NCI-H2081 treated with DMSO at 0.1 percent for 48 hours (cell line): ENCODE measurements at regions not wholly inside any gene's neighbourhood (a gene's known extent, or its start where the extent isn't known, plus 50 kb on each side); places are given as distances from the start of the nearest gene placed in this dataset.
"Not testable (repeated sequence)": the region's sequence is repeated elsewhere in the genome, so short reads cannot be mapped to it uniquely, and the experiment has no call there.

Source experiments
- DNase-seq: peaks from one replicate; lab custom pipeline; 2025; lab: John Stamatoyannopoulos, UW

DNA sequence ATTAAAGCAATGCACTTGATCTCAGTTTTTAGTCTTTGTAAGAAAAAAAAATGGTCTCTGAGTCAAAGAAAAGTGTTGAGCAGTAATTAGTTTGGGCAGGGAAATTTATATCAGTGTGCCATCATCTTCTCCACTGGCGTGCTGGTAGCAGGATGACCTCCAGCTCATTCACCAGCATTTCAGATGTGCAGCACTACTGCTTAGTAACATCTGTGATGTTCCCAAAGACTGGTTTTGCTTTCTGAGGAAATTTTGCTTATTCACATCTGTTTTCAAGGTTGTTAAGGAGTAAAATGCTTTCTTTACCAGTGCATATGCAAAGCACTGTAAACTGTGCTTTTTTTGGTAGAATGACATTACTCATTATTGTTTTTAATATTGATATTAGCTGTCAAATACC lies 540.4 kb downstream of the TRAM1L1 start:
- DNase-seq: no peak

DNA sequence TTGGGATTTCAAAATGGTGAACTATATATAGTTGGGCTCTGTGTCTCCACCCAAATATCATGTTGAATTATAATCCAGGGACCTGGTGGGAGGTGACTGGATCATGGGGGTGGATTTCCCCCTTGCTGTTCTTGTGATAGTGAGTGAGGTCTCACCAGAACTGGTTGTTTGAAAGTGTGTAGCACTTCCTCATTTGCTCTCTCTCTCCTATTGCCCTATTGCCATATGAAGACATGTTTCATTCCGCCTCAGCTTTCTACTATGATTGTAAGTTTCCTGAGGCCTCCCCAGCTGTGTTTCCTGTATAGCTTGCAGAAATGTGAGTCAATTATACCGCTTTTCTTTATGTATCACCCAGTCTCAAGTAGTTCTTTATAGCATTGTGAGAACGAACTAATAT lies 545.6 kb downstream of the TRAM1L1 start:
- no peak for DNase-seq

DNA sequence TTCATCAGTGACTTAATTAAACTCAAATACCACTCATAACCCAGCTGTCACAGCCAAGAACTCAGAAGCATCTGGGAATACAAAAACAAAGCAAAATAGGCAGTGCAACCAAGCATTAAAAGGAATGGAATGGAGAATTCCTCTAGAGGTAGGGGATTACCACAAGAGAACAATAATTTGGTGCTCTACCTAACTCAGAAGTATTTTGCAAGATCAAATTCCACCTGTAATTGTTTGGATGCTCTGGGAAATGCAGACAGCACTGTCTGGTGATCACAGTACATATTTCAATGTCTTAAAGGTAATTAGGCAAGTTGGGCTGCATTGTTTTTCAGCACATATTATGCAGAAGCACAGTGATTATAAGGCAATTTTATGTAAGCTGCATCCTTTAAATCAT lies 547.5 kb downstream of the TRAM1L1 start:
- no peak for DNase-seq

DNA sequence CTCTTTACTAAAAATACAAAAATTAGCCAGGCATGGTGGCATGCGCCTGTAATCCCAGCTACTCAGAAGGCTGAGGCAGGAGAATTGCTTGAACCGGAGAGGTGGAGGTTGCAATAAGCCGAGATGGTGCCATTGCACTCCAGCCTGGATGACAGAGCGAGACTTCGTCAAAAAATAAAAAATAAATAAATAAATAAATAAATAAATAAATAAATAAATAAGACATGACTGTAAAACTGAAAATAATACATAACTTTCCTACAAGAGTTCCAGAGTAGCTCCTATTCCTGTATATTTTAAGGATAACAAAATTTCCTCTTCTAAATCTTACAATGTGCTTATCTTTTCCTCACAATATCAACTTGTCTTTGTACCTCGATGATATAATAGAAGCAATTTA lies 549.4 kb downstream of the TRAM1L1 start:
- not testable (repeated sequence) for DNase-seq

DNA sequence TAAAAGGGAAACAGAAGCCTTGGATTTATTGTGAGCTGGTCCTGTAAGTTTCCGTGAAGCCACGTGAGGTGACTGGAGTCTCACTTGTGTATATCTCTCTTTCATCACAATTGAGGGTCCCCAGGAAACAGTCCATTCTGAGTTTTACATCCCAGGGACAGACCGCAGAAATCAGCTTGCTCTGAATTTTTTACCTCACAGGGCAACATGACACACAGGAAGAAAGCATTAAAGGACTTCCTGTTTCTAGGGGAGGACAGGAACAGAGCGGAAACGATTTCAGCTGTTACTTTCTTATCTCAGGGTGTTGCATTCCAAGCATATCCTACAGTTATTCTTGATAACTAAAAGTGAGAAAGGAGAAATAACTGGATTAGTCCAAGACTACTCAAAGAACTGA lies 553.5 kb downstream of the TRAM1L1 start:
- no peak for DNase-seq

DNA sequence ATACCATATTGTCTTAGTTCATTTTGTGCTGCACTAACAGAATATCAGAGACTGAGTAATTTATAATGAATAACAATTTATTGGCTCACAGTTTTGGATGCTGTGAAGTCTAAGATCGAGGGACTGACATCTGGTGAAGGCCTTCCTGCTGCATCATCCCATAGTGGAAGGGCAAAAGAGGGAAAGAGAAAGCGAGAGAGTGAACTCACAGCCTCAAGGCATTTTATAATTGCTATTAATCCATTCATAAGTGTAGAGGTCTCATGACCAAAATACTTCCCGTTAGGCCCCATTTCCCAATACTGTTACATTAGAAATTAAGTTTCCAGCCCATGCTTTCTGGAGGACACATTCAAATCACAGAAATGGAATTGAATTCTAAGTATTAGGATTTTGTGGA lies 554.4 kb downstream of the TRAM1L1 start:
- no peak for DNase-seq

DNA sequence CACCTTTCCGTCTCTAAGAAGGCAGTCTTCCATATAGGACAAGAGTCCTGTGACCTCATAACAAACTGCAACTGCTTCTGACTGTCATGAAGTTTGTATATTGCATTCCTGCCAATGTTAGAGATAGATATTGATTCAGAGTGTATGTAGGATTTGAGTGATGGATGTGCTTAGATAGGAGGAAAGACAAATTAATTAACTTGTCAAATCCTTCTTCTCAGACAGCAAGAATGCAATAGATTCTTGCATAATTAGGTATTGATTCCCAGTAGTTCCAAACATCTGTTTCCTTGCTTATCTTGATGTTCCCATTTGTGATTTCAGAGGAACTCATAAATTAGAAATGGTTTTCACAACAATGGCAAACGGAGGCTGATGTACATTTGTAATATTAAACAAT lies 555.3 kb downstream of the TRAM1L1 start:
- no peak for DNase-seq

DNA sequence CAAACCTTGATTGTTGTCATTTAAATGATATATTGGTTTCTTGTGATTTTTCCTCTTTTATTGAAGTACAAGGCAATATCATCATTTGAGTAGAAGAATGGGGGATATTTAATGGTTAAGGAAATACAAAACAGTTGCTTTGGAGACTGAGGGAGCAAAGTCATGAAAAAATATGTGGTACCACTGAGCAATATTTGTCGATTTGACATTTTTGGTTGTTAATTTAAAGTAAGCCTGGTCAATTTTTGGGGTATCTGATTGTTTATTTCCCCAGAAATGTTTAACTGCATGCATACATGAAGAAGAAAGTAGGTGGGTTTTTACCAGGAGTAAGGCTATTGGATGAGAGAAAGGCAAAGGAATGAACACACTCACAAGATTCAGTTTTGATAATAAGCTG lies 556.2 kb downstream of the TRAM1L1 start:
- DNase-seq: no peak

DNA sequence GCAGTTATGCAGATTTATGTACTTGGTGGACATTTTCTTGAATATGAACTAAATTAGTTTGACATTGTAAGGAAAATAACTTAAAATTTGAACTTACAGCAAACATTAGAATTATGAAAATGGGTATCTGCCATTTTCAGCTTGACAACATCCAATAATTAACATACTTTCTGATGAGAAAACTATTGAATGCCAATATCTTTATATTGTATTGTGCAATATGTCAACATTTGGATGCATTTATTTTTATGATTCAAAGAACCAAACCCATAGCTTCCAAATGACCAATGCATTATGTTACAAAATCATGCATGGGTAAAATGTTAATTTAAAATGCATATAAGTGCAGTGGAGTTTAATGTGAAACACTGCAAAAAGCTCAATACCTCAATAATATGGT lies 562.5 kb downstream of the TRAM1L1 start:
- no peak for DNase-seq

DNA sequence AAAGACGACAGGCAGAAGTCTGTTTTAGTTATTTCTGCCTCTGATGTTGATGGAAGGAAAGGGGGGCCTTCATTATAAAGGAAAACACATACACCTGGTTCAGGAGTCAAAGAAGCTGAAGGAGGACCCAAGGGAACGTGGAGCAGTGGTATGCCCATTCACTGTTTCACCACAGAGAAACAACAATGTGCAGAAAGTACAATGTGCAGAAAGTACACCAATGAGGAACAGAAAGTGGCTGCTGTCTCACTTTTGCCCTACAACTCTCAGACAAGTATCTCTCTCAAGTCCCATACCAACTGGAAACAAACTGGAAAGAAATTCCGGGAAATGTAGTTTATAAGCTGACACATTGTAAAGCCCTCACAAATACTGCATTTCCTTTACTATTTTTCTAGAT lies 564.5 kb downstream of the TRAM1L1 start:
- no peak for DNase-seq

DNA sequence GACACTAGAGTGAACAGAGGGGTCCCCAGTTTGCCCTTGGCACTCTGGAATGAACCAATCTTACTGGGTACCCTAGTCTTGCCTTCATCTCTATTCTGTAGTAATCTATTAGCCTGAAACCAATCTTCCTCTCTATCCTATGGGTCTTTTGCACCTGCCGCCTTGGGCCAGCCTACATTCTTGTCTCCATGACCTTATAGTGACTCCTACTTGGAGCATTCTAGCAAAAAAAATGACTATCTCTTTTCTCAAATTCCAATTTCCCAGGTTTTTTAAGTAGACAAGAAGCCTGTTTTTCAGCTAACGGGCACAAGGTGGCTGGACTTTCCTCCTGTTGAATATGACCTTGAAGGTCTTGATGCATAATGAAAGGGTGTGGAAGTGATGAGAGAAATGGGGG lies 568.7 kb downstream of the TRAM1L1 start:
- no peak for DNase-seq

DNA sequence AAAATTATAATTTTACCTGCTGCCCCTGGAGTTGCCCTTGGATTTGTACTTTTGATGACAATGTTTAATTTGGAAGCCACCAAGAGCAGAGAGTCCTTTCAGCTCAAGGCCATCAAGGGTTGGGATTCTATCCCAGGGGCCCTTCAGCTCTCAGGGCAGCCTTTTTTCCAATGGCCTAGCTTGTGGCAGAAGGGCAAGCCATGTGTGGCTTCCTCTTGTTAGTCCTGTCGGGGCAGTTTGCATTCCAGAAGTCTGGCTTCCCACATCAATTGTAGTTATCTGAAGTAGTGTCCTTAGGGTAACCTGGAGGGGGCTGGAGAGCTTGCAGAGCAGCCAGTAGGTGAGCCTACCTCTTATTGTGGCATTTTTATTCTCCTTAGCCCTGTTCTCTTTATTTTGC lies 569.4 kb downstream of the TRAM1L1 start:
- DNase-seq: no peak

DNA sequence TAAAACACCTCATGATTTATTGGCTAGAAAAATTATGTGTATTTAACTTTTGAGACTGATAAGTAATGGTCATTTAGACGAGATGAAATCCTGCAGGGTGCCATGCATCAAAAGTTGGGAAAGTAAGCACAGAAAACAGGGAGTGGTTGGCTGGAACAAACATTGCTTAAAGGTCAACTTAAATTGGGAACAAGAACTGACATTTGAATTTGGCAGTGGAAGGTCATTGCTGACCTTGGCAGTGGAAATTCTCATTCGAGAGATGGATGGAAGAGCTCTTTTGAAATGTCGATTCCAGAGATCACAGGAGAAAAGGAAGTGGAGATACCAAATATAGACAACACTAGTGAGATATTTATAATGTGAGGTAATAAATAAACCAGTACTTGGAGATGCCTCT lies 572.8 kb downstream of the TRAM1L1 start:
- DNase-seq: no peak

DNA sequence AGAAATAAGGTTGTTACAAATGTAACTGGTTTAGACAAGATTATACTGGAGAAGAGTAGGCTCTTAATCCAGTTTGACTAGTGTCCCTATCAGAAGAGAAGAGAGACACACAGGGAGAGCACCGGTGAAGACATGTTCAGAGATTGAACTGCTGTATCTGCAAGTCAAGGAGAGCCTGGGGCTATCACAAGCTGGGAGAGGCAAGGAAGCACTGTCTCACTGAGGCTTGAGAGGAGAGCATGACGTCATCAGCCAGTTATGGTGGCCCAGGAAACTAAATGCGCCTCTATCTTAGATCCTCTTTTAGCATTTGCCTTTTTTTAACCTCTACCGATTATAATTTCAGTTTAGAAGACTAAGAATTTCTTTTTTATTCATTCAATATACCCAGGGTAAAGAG lies 583.4 kb downstream of the TRAM1L1 start:
- DNase-seq: no peak

DNA sequence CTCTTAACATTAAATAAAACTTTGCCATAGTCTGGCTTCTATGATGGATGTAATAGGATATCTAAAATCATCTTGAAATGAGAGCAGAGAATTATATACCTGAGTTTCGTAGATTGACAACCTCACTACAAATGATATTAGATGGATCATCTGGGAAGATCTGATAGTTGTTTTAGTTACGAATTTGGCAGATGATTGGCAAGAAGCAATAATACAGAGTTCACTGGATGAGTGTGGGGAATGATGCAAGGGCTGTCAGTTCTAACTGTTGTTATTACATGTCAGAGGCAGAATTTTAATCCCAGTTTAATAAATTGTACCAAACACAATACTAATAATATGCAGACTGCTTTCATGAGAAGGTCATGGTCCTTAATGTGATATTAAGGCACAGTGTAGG lies 585.2 kb downstream of the TRAM1L1 start:
- no peak for DNase-seq

DNA sequence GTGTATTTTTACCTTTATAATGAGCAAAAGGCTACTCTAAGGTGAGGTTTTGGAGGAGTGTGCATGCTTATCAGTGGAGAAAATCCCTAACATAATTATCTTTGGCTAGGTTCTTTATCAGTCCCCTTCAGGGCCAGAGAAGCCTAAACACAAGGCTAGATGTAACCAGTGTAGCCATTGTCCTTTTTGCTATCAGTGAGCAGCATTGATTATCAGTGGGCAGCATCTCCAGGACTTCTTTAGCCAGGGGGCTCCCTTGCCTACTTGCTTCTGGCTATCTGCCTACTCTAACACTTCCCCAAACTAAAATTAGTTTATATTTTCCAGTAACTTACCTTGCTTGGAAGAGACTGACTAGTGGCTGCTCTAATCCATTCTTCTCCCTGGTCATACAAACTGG lies 595.6 kb downstream of the TRAM1L1 start:
- DNase-seq: no peak

DNA sequence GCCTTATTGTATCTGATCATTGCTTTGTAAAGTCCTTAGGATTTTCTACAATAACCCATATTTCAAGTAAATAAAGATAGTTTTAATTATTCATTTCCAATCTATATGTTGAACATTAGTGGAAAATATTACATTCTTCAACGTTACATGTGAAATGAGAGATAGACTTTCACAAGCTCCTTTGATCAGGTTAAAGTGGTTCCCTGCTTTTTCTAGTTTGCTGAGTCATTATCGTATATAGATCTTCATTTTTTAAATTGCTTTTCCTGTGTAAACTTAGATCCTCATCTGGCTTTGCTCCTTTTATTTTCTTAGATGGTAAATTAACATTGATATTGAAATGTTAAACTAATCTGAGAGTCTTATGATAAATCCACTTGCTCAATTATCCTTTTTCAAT lies 599.0 kb downstream of the TRAM1L1 start:
- no peak for DNase-seq

DNA sequence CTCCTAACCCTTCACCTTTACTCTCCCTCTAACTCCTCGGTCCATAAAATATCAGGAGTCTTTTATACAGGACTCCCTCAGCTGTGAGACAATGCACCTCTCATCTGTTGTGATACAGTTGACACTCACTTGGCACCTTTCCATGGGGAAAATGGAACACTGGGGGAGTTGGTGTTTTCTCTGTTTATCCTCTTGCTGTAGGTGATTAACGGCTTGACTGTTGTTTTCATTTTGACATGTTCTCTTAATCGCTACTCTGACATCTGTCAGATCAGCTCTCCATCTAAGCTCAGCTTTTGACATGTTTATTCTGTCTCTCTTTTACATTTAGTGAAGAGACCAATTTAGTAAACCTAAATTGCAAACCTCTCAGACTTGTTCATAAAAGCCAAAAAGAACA lies 604.8 kb downstream of the TRAM1L1 start:
- no peak for DNase-seq

DNA sequence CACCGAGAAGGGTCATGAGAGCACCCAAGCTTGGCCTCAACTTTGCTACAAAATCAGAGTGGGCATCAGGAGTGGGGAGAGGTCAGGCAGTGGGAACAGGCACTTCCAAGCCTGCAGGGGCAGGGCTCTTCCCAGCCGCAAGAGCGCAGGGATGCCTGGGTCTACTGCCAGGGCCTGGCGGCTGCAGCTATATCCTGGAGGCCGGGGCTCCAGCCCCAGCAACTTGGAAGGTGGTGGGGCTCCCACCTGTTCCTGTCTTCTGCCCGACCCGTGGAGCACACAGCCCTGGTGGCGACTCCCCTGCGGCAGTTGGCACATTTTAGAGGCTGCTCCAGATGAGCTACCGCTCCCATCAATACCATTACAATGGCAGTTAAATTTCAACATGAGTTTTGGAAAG lies 607.0 kb downstream of the TRAM1L1 start:
- DNase-seq: no peak

DNA sequence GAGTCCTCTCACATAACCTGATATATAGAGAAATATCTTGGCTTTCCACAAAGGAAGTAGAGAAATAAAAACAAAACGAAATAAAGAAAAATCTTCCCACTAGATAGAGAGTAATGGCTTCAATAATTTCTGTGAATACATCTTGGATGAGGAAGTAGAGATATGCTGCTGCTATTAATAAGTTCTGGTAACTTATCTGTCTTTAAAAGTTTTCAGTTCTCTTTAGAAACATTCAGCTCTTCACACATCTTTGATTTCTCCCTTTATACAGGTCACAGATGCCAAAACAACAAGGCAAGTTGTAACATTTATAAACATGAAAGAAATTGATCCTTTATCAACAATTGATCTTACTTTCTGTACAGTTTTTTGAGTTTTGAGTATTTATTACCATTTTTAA lies 615.8 kb downstream of the TRAM1L1 start:
- no peak for DNase-seq

DNA sequence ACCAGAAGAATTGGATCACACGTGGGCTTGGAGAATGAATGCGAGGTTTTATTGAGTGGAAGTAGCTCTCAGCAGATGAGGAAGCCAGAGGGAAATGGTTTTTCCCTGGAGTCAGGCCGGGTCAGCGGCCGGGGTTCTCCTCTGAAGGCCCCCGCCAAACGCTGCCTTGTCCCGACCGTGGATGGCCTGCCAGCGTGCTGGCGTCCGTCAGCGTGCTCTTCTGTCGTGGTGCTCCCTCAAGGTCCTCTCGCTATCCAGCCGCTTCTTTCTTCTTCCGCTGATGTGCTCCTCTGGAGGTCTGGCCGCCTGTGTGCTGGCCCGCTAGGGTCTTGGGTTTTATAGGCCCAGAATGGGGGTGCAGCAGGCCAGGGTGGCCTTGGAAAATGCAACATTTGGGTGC lies 632.2 kb downstream of the TRAM1L1 start:
- DNase-seq: no peak

DNA sequence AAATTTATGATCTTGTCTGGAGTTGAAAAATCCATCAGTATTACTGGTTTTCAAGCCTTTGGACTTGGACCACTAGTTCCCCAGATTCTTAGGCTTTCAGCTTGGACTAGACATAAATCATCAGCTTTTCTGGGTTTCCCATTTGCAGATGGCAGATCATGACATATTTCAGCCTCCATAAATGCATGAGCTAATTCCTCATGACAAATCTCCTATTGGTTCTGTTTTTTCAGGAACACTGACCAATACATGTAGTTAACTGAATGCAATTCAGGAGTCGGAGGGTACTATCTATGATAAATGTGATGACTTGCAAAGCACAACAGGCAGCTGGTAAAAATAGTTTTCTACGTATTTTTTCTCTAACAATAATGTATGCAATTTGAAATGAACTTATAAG lies 635.6 kb downstream of the TRAM1L1 start:
- no peak for DNase-seq

DNA sequence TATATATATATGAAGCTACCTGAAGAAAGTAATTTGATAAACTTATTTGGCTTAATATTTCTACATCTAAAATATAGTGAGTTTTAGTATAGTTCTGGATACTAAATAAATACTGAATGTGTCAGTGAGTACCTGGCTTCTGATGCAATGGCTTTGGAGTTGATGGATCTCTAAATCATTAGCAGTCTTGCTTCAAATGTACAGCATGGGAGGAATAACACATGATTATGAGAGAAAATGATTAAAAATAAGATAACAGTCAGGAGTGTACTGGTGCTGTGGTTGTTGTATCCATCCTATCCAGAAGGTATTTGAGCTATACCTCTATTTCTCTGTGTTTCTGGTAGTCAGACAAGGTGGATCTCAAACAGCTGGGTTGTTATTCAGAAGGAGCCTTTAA lies 641.3 kb downstream of the TRAM1L1 start:
- no peak for DNase-seq

DNA sequence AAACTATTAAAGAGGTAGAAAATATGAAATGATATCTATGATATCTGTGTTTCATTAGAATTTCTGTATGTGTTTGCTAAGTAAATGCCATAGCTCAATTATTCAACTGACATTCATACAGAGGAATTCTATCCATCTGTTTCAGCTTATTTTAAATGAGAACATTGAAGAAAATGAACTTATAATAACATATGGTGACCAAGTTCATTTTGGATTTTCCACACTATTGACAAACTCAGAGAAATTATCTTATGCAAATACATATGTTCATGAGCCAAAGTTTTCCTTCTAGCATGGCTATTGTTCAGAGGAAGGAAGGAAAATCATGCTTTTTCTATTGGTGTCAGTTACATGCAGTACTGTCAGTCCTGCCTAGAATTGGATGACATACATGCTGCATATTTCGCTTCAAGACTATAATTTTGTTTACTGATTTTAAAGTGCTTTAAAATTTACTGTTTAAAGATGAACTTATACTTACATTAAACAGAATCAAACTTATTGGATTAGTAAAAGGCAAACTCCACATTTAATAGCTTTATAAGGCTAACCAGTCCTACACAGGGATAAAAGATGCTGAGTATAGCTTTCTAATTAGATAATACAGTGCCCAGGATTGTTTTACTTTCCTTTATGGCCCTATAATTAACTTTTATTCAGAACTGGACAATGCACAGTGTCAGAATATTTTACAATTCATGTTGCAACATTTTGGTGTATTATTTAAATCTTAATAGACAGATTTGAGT lies 646.2 kb downstream of the TRAM1L1 start:
- no peak for DNase-seq

DNA sequence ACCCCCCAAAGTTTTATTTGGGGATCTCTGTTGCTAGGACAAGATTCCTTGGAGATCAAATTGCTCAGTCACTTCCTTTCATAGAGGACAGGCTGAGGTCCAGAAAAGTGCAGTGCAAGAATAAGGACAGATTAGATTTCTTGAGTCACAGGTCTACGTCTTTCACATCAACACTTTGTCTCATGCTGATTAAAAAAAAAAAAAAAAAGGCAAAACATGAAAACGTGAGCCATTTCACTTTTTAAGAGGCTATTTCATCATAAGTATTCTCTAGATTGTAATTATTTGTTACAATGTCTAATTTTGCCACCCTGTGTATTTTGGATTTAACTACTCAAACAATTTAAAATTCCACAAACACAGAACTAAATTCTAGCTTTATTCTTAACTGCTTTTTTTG lies 647.0 kb downstream of the TRAM1L1 start:
- DNase-seq: no peak
